ENCODE measurements at regions not wholly inside any gene's neighbourhood (a gene's known extent, or its start where the extent isn't known, plus 50 kb on each side); places are given as distances from the start of the nearest gene placed in this dataset.

- TF ChIP-seq CTCF (conservative IDR thresholded peaks at IDR 0.05 in 1 of 2, IDR thresholded peaks at IDR 0.05 in 1 of 2; ENCODE audit: extremely low read depth in 1 of 2, insufficient read depth in 1 of 2, low read depth in 1 of 2, low read length in 2 of 2), result no peak
- no peak for TF ChIP-seq EZH2 (IDR thresholded peaks at IDR 0.05; ENCODE audit: borderline replicate concordance, low read length)
Observed at GRCh38 chr11:116595305-116595880, 177.4 kb downstream of the BUD13 start.

Measured in mammary epithelial cell (primary cell).